ENCODE measurements at regions not wholly inside any gene's neighbourhood (a gene's known extent, or its start where the extent isn't known, plus 50 kb on each side); places are given as distances from the start of the nearest gene placed in this dataset.
A peak's percentile ranks its signal among the peaks of the same experiment; 100 is the strongest.

DNA sequence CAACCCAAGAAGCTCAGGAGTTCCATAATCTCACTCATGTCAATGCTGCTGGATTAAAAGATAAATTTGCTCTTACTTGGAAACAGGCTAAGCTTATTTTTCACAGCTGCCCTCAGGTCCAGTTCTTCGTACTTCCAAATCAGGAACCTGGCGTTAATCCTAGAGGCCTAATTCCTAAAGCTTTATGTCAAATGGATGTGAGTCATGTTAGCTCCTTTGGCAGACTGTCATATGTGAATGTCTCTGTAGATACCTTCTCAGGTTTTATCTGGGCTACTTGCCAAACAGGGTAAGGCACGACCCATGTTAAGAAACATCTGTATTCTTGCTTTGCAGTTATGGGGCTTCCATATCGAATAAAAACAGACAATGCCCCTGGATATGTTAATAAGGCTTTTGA is 504.6 kb downstream of the ALG10 start:
- H3K4me1 ChIP-seq, result no peaks in the 10 kb centered on the region
- H3K36me3 ChIP-seq, result no peaks in the 10 kb centered on the region
- intact Hi-C loops (cut with DNase I; ENCODE audit: low total_unique reads) (no loop called here), in situ Hi-C loops (cut with MboI; ENCODE audit: low pct_ligation_motif_present in 1 of 4, low pct_unique_long_range_greater_than_20kb in 1 of 4, low sequenced_read_pairs in 3 of 4) (no loop called here)
- no peak overlapping the region for H3K4me3 ChIP-seq
- DNase-seq, result no peak
- peaks cover 11 to 14% of the 10 kb centered on the region in 2 donors for H3K9me3 ChIP-seq
- TF ChIP-seq POLR2AphosphoS5 (IDR thresholded peaks at IDR 0.05) (no peak), EP300 (IDR thresholded peaks at IDR 0.05; ENCODE audit: low read depth) (no peak), CTCF (IDR thresholded peaks at IDR 0.05) (no peak), POLR2A (IDR thresholded peaks at IDR 0.05) (no peak)
- H3K27me3 ChIP-seq, result no peaks in the 10 kb centered on the region
- H3K27ac ChIP-seq, result no peak overlapping the region
- WGBS, 2 donors (ENCODE audit: low coverage in 1 of 2), result 53 to 58% methylated on average over 4 of the region's 4 CpGs

- 89 to 90% methylated on average over 4 of the region's 4 CpGs for WGBS, 2 donors (ENCODE audit: low coverage in 1 of 2)
- intact Hi-C loops (cut with DNase I; ENCODE audit: low total_unique reads), result no loop called here
Measured at GRCh38 chr12:34547276-34547675, 525.0 kb downstream of the ALG10 start.

GRCh38 chr12:34591966-34592365 is 569.7 kb downstream of the ALG10 start:
- in situ Hi-C loops (cut with MboI; ENCODE audit: low pct_ligation_motif_present in 1 of 4, low pct_unique_long_range_greater_than_20kb in 1 of 4, low sequenced_read_pairs in 3 of 4), result no loop called here
- no peaks in the 10 kb centered on the region for H3K36me3 ChIP-seq
- intact Hi-C loops (cut with DNase I; ENCODE audit: low total_unique reads), result no loop called here
- WGBS, 2 donors (ENCODE audit: low coverage in 1 of 2), result 76 to 83% methylated on average over 4 of the region's 4 CpGs
- no peaks in the 10 kb centered on the region for H3K27me3 ChIP-seq
- no peak for DNase-seq
- no peaks in the 10 kb centered on the region for H3K4me1 ChIP-seq
- H3K4me3 ChIP-seq, result no peak overlapping the region
- no peak overlapping the region for H3K27ac ChIP-seq
- no peak for TF ChIP-seq POLR2AphosphoS5 (IDR thresholded peaks at IDR 0.05)
- TF ChIP-seq CTCF (IDR thresholded peaks at IDR 0.05), result no peak
- TF ChIP-seq POLR2A (IDR thresholded peaks at IDR 0.05), result no peak
- no peak for TF ChIP-seq EP300 (IDR thresholded peaks at IDR 0.05; ENCODE audit: low read depth)
- H3K9me3 ChIP-seq, result peaks cover 79 to 94% of the 10 kb centered on the region in 2 donors

More at GRCh38 chr12:34547276-34547675, 525.0 kb downstream of the ALG10 start:
- H3K4me1 ChIP-seq, result no peaks in the 10 kb centered on the region
- H3K27ac ChIP-seq, result no peak overlapping the region
- no peaks in the 10 kb centered on the region for H3K27me3 ChIP-seq
- in situ Hi-C loops (cut with MboI; ENCODE audit: low pct_ligation_motif_present in 1 of 4, low pct_unique_long_range_greater_than_20kb in 1 of 4, low sequenced_read_pairs in 3 of 4), result no loop called here
- no peak for DNase-seq
- H3K4me3 ChIP-seq, result no peak overlapping the region
- peaks cover 87 to 94% of the 10 kb centered on the region in 2 donors for H3K9me3 ChIP-seq
- TF ChIP-seq POLR2AphosphoS5 (IDR thresholded peaks at IDR 0.05) (no peak), CTCF (IDR thresholded peaks at IDR 0.05) (no peak), EP300 (IDR thresholded peaks at IDR 0.05; ENCODE audit: low read depth) (no peak), POLR2A (IDR thresholded peaks at IDR 0.05) (no peak)
- no peaks in the 10 kb centered on the region for H3K36me3 ChIP-seq

- Histone ChIP-seq H3K4me3 (no peak overlapping the region), H3K27ac (no peak overlapping the region), H3K9me3 (peaks cover 55 to 86% of the 10 kb centered on the region in 2 donors), H3K36me3 (no peaks in the 10 kb centered on the region), H3K4me1 (no peaks in the 10 kb centered on the region), H3K27me3 (no peaks in the 10 kb centered on the region)
- peak; percentile 4 for DNase-seq
- TF ChIP-seq CTCF (IDR thresholded peaks at IDR 0.05) (no peak), POLR2AphosphoS5 (IDR thresholded peaks at IDR 0.05) (no peak), EP300 (IDR thresholded peaks at IDR 0.05; ENCODE audit: low read depth) (no peak), POLR2A (IDR thresholded peaks at IDR 0.05) (no peak)
- intact Hi-C loops (cut with DNase I; ENCODE audit: low total_unique reads), result no loop called here
- 60 to 73% methylated on average over 5 to 19 of the region's 19 CpGs for WGBS, 2 donors (ENCODE audit: low coverage in 1 of 2)
- in situ Hi-C loops (cut with MboI; ENCODE audit: low pct_ligation_motif_present in 1 of 4, low pct_unique_long_range_greater_than_20kb in 1 of 4, low sequenced_read_pairs in 3 of 4), result no loop called here
Measured at GRCh38 chr12:34595749-34596733, 573.7 kb downstream of the ALG10 start.
